Astrocyte (in vitro differentiated cells and primary cell): ENCODE measurements at regions not wholly inside any gene's neighbourhood (a gene's known extent, or its start where the extent isn't known, plus 50 kb on each side); places are given as distances from the start of the nearest gene placed in this dataset.

Experiments
- CTCF ChIP-seq: IDR thresholded peaks from 2 replicates; pipeline ENCODE4 v1.5.1; 2011; ENCODE audit warnings: low read depth, mild to moderate bottlenecking, inconsistent platforms, low read length, moderate library complexity; ENCODE audit not compliant: insufficient read depth
- EZH2 ChIP-seq: IDR thresholded peaks from 2 replicates; pipeline ENCODE4 v1.6.1; 2012; ENCODE audit warnings: mild to moderate bottlenecking, low read length, inconsistent platforms; ENCODE audit not compliant: insufficient read depth

- TF ChIP-seq CTCF, result no peak
- no peak for TF ChIP-seq EZH2
Observed at GRCh38 chr9:73523391-73523790, 371.7 kb downstream of the ANXA1 start.
